Adrenal gland (tissue), 5 donors: ENCODE measurements at regions not wholly inside any gene's neighbourhood (a gene's known extent, or its start where the extent isn't known, plus 50 kb on each side); places are given as distances from the start of the nearest gene placed in this dataset.

Experiments
- POLR2A ChIP-seq, 2 donors: fragments of 450-650 bp; IDR thresholded peaks; one replicate each; pipeline ENCODE4 v1.6.1; 2017; ENCODE audit warnings: antibody characterized with exemption in 2 of 2, mild to moderate bottlenecking in 2 of 2, moderate library complexity in 1 of 2
- TF ChIP-seq, protein P1 (sequence below), 6 experiments: fragments of 450-650 bp in 4 of 6; fragments of 200-600 bp in 2 of 6; sonication (generic) in 1 of 6; IDR thresholded peaks; 1 replicate in 5 of 6; 2 replicates in 1 of 6; pipeline versions ENCODE4 v1.5.1 to v1.8.0; 2016 to 2021; ENCODE audit warnings: antibody characterized with exemption in 6 of 6, mild to moderate bottlenecking in 2 of 6, moderate library complexity in 1 of 6
- donor health status: DM: no; HTN: no; CAD: no.

DNA sequence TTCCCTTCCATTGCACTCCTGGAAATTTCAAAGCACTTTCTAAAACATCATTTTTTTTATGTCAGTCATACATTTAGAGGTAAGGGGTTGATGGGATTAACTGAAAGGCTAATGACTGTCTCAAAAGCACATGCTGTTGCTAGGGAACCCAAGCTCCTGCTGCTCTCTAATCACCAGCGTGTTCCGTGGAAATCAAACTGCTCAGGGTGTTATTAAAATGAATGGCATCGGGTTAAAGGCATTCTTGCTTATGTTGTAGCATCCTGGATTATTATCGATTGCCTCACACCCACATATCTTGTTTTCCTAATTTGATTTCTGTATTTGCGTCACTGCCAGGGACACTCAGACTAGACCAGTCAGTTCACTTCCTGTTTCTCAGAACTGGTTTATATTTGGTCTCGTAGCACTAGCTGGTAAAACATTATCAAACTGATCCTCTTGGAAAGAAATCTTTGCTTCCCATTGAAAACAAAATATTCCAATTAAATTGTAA lies 216.5 kb upstream of the MKLN1 start:
- TF ChIP-seq, protein P1, sequence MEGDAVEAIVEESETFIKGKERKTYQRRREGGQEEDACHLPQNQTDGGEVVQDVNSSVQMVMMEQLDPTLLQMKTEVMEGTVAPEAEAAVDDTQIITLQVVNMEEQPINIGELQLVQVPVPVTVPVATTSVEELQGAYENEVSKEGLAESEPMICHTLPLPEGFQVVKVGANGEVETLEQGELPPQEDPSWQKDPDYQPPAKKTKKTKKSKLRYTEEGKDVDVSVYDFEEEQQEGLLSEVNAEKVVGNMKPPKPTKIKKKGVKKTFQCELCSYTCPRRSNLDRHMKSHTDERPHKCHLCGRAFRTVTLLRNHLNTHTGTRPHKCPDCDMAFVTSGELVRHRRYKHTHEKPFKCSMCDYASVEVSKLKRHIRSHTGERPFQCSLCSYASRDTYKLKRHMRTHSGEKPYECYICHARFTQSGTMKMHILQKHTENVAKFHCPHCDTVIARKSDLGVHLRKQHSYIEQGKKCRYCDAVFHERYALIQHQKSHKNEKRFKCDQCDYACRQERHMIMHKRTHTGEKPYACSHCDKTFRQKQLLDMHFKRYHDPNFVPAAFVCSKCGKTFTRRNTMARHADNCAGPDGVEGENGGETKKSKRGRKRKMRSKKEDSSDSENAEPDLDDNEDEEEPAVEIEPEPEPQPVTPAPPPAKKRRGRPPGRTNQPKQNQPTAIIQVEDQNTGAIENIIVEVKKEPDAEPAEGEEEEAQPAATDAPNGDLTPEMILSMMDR (IDR thresholded peaks at IDR 0.05) = no peak
- TF ChIP-seq POLR2A (IDR thresholded peaks at IDR 0.05) = no peak
